HepG2 (cell line): ENCODE measurements at regions not wholly inside any gene's neighbourhood (a gene's known extent, or its start where the extent isn't known, plus 50 kb on each side); places are given as distances from the start of the nearest gene placed in this dataset.

Source experiments
- ATAC-seq: fragments of 200-7000 bp; cut with Tn5 transposase; 3 replicates; pipeline ENCODE4 v1.9.1; 2020; ENCODE audit warnings: mild to moderate bottlenecking, moderate library complexity
- BruUV-seq: library from RNA; stranded (reverse); fragments of 400-500 nt; replicated peaks from 2 replicates; lab custom pipeline; 2021; lab: Mats Ljungman, UMichigan
- CTCF ChIA-PET: fragments of 300-600 bp; formaldehyde crosslinking; extraction: SDS; loops from one replicate; lab custom pipeline; 2021; ENCODE audit warnings: low total read pairs, inconsistent platforms, low intra/inter-chr PET ratio; lab: Yijun Ruan, JAX
- POLR2A ChIA-PET: fragments of 350-600 bp; sonication (Branson Sonifier 250); formaldehyde crosslinking; loops from one replicate; lab custom pipeline; 2020; ENCODE audit warnings: antibody characterized with exemption, inconsistent platforms; lab: Yijun Ruan, JAX
- DNase-seq: peaks from one replicate; pipeline ENCODE4 v3.0.0-alpha.2; 2015; ENCODE audit warnings: low spot score
- FAIRE-seq: peaks from 3 replicates; lab custom pipeline; 2011; peaks lifted over from hg19 to GRCh38; lab: Jason Lieb, UNC
- H2AFZ ChIP-seq: one replicate; pipeline ENCODE4 v1.6.1; 2011; ENCODE audit warnings: low read length, inconsistent platforms
- H3K27ac ChIP-seq: fragments of 300-600 bp; 3 replicates; pipeline ENCODE4 v1.8.0; 2011; ENCODE audit warnings: mixed run types, mild to moderate bottlenecking, mixed read lengths, low read length, inconsistent platforms; ENCODE audit not compliant: insufficient read depth; ENCODE audit errors: extremely low read length
- H3K27me3 ChIP-seq, 2 experiments: fragments of 200-600 bp in 1 of 2; 2 replicates in 1 of 2; 3 replicates in 1 of 2; pipeline versions ENCODE4 v1.6.0 to v1.8.0; 2011; ENCODE audit warnings: low read length in 2 of 2, mild to moderate bottlenecking in 2 of 2, moderate library complexity in 2 of 2, inconsistent platforms in 1 of 2; ENCODE audit not compliant: insufficient read depth in 2 of 2, control insufficient read depth in 1 of 2
- H3K36me3 ChIP-seq, 2 experiments: fragments of 200-600 bp in 1 of 2; replicated peaks in 1 of 2; 2 replicates in 1 of 2; 3 replicates in 1 of 2; pipeline versions ENCODE4 v1.5.1 to v1.8.0; 2011; ENCODE audit warnings: low read length in 2 of 2, inconsistent platforms in 1 of 2; ENCODE audit not compliant: insufficient read depth in 2 of 2, control insufficient read depth in 1 of 2
- H3K4me1 ChIP-seq: 2 replicates; pipeline ENCODE4 v1.5.1; 2012; ENCODE audit warnings: low read length, inconsistent platforms; ENCODE audit not compliant: insufficient read depth
- H3K4me2 ChIP-seq: 2 replicates; pipeline ENCODE4 v1.6.0; 2011; ENCODE audit warnings: low read depth, low read length, inconsistent platforms
- H3K4me3 ChIP-seq, 3 experiments: fragments of 200-600 bp in 1 of 3; sonication (generic), shearing (Covaris generic) in 1 of 3; replicated peaks in 1 of 3; 2 replicates each; pipeline ENCODE4 v1.5.1; 2011 to 2016; ENCODE audit warnings: low read length in 3 of 3, inconsistent platforms in 2 of 3, low read depth in 2 of 3, mild to moderate bottlenecking in 2 of 3, control low read depth in 1 of 3, mixed read lengths in 1 of 3; ENCODE audit not compliant: insufficient read depth in 1 of 3
- H3K79me2 ChIP-seq: one replicate; pipeline ENCODE4 v1.6.1; 2011; ENCODE audit warnings: low read length, inconsistent platforms; ENCODE audit not compliant: insufficient read depth
- H3K9ac ChIP-seq: 2 replicates; pipeline ENCODE4 v1.6.0; 2011; ENCODE audit warnings: mild to moderate bottlenecking, low read depth, low read length, inconsistent platforms; ENCODE audit not compliant: insufficient read depth
- H3K9me3 ChIP-seq: 2 replicates; pipeline ENCODE4 v1.5.1; 2012; ENCODE audit warnings: mild to moderate bottlenecking, low read length
- H4K20me1 ChIP-seq: 2 replicates; pipeline ENCODE4 v1.6.0; 2011; ENCODE audit warnings: inconsistent platforms, mild to moderate bottlenecking, low read length, moderate library complexity; ENCODE audit not compliant: insufficient read depth
- CEBPB ChIP-seq: IDR thresholded peaks from 2 replicates; pipeline ENCODE4 v1.6.1; 2011; ENCODE audit warnings: low read depth, low read length, improper control_type of control experiment, borderline replicate concordance
- CEBPG ChIP-seq: IDR thresholded peaks from 2 replicates; pipeline ENCODE4 v1.6.1; 2016
- CTCF ChIP-seq: sonication (generic); formaldehyde crosslinking; IDR thresholded peaks from 2 replicates; pipeline ENCODE4 v1.5.0; 2020; ENCODE audit warnings: mild to moderate bottlenecking, missing genetic modification reagents, moderate library complexity
- FOXC1 ChIP-seq: sonication (generic); formaldehyde crosslinking; IDR thresholded peaks from 2 replicates; pipeline ENCODE4 v1.8.0; 2022; ENCODE audit warnings: mild to moderate bottlenecking, missing genetic modification reagents, borderline replicate concordance
- GABPB1 ChIP-seq: IDR thresholded peaks from 2 replicates; pipeline ENCODE4 v1.6.1; 2016; ENCODE audit warnings: mild to moderate bottlenecking, missing genetic modification reagents, moderate library complexity, missing compliant biosample characterization
- NCOA2 ChIP-seq: sonication (generic); formaldehyde crosslinking; IDR thresholded peaks from 2 replicates; pipeline ENCODE4 v1.8.0; 2022; ENCODE audit warnings: inconsistent platforms
- POLR2A ChIP-seq, 2 experiments: IDR thresholded peaks; 2 replicates each; pipeline ENCODE4 v1.6.1; 2011; ENCODE audit warnings: low read depth in 2 of 2, low read length in 2 of 2, mild to moderate bottlenecking in 1 of 2, moderate library complexity in 1 of 2; ENCODE audit not compliant: insufficient read depth in 1 of 2
- PTBP1 ChIP-seq: fragments of 200-400 bp; formaldehyde crosslinking; IDR thresholded peaks from 2 replicates; pipeline ENCODE4 v1.6.1; 2018; ENCODE audit warnings: low read length, low read depth; ENCODE audit not compliant: poor library complexity, severe bottlenecking
- SMC3 ChIP-seq: IDR thresholded peaks from 2 replicates; pipeline ENCODE4 v1.6.1; 2011; ENCODE audit warnings: low read length, improper control_type of control experiment
- STAG1 ChIP-seq: sonication (generic); formaldehyde crosslinking; IDR thresholded peaks from 2 replicates; pipeline ENCODE4 v1.4.0; 2020; ENCODE audit warnings: missing genetic modification reagents
- ZNF280D ChIP-seq: sonication (generic); formaldehyde crosslinking; IDR thresholded peaks from 2 replicates; pipeline ENCODE4 v1.5.1; 2020; ENCODE audit warnings: mild to moderate bottlenecking, missing genetic modification reagents
- ZNF598 ChIP-seq: sonication (generic); formaldehyde crosslinking; IDR thresholded peaks from 2 replicates; pipeline ENCODE4 v1.5.1; 2020; ENCODE audit warnings: mild to moderate bottlenecking, missing genetic modification reagents, borderline replicate concordance
- ZNF761 ChIP-seq: sonication (generic); formaldehyde crosslinking; conservative IDR thresholded peaks from 2 replicates; pipeline ENCODE4 v1.4.0; 2020; ENCODE audit warnings: mild to moderate bottlenecking, missing genetic modification reagents
- WGBS: methylation state at CpG from one replicate; pipeline ENCODE4 v1.1.6; 2017; ENCODE audit warnings: low lambda C conversion rate; 5-methylcytosine and 5-hydroxymethylcytosine counted together
- in situ Hi-C: cut with HindIII; loops from 2 replicates; pipeline ENCODE4 v1.10.0; 2017; ENCODE audit warnings: low pct_unique_long_range_greater_than_20kb; ENCODE audit not compliant: extremely low pct_ligation_motif_present
- intact Hi-C: fragments of 100-400 bp; cut with micrococcal nuclease; formaldehyde crosslinking; loops from one replicate; pipeline ENCODE4 v1.10.0; 2022; ENCODE audit not compliant: unreplicated experiment

GRCh38 chr2:16487686-16488085 is 177.9 kb downstream of the CYRIA start:
- BruUV-seq: no TSS peak
- no peaks in the 10 kb centered on the region for H3K4me1 ChIP-seq
- no peak overlapping the region for H3K4me3 ChIP-seq
- H4K20me1 ChIP-seq: no peaks in the 10 kb centered on the region
- WGBS: 23% methylated on average over 4 of the region's 4 CpGs
- in situ Hi-C loops (loop anchor here (10.0 kb wide), 1 partner anchor 543 kb away; the partner anchor contains the start of gene MYCN), intact Hi-C loops (loop anchor here (1.0 kb wide), 1 partner anchor 264 kb away; no protein-coding TSS in a partner anchor)
- no peak overlapping the region for H2AFZ ChIP-seq
- TF ChIP-seq CEBPB (peak; percentile 85), GABPB1 (no peak), CEBPG (peak; percentile 92), ZNF761 (CRISPR knock-in tag) (no peak), SMC3 (peak; percentile 47; the same call in 1 of the 2 replicates), STAG1 (CRISPR knock-in tag) (peak; percentile 87), CTCF (CRISPR knock-in tag) (peak; percentile 71)
- no peak overlapping the region for H3K9ac ChIP-seq
- FAIRE-seq (no peak), DNase-seq (peak; percentile 34), ATAC-seq (no peak)
- H3K9me3 ChIP-seq: no peaks in the 10 kb centered on the region
- H3K36me3 ChIP-seq: no peaks in the 10 kb centered on the region
- no peak overlapping the region for H3K4me2 ChIP-seq
- ChIA-PET CTCF (interaction anchor here (1.7 to 1.8 kb wide), 2 partner anchors 548 to 850 kb away, joined by 8 to 10 read pairs; partner anchors contain the start of gene MYCN), POLR2A (no interaction called here)
- no peaks in the 10 kb centered on the region; a peak in 1 of 5 replicates for H3K27me3 ChIP-seq
- H3K27ac ChIP-seq: no peak overlapping the region
- no peaks in the 10 kb centered on the region for H3K79me2 ChIP-seq

DNA sequence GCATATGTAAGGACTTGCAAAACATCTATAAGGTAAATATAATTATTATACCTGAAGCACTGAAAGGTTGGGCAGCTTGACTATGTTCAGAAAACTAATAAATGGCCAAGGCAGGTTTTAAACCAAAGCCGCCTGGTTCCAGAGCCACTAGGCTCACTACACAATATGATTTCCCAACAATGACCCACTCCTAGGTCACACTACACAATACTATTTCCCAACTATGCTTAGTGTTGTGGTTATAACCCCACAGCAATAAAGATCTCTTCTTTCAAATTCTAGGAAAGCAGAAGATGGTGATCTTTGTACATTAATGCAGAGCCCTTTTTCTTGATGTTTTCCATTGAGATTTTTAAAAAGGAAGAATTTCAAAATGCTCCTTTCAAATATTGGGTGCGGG is 180.4 kb downstream of the CYRIA start:
- Histone ChIP-seq H3K4me3 (no peak overlapping the region), H3K27me3 (no peaks in the 10 kb centered on the region; a peak in 1 of 5 replicates), H3K4me1 (no peaks in the 10 kb centered on the region), H3K4me2 (no peak overlapping the region), H3K9ac (no peak overlapping the region), H3K36me3 (no peaks in the 10 kb centered on the region), H3K27ac (no peak overlapping the region), H3K79me2 (no peaks in the 10 kb centered on the region), H4K20me1 (no peaks in the 10 kb centered on the region), H3K9me3 (no peaks in the 10 kb centered on the region), H2AFZ (no peak overlapping the region)
- CTCF ChIA-PET: no interaction called here
- POLR2A ChIA-PET: no interaction called here
- in situ Hi-C loops: loop anchor here (10.0 kb wide), 1 partner anchor 540 kb away; the partner anchor contains the start of gene MYCN
- no peak for FAIRE-seq
- intact Hi-C loops: no loop called here
- ATAC-seq: no peak
- 78% methylated on average over 2 of the region's 2 CpGs for WGBS
- no TSS peak for BruUV-seq
- DNase-seq: no peak
- no peak for TF ChIP-seq POLR2A (IDR thresholded peaks at IDR 0.05; ENCODE audit: insufficient read depth in 1 of 2, low read depth in 2 of 2, low read length in 2 of 2)
- no peak for TF ChIP-seq FOXC1 (CRISPR knock-in tag)
- no peak for TF ChIP-seq PTBP1
- TF ChIP-seq NCOA2 (CRISPR knock-in tag): no peak
- TF ChIP-seq ZNF598: no peak
- TF ChIP-seq ZNF280D (CRISPR knock-in tag): no peak
